ENCODE measurements at regions not wholly inside any gene's neighbourhood (a gene's known extent, or its start where the extent isn't known, plus 50 kb on each side); places are given as distances from the start of the nearest gene placed in this dataset.

- DNase-seq (ENCODE audit: low read depth), result no peak
- H3K27me3 ChIP-seq (ENCODE audit: control insufficient read depth, insufficient read depth, low read length), result no peaks in the 10 kb centered on the region
- no peak overlapping the region for H3K4me3 ChIP-seq (ENCODE audit: low read depth, low read length)
- no peaks in the 10 kb centered on the region for H3K36me3 ChIP-seq (ENCODE audit: control insufficient read depth, insufficient read depth, low read length)
- ChIA-PET POLR2A (no interaction called here), CTCF (no interaction called here)
- TF ChIP-seq CTCF (IDR thresholded peaks at IDR 0.05; ENCODE audit: insufficient read depth, low read depth, low read length), result no peak
These were observed 183.7 kb upstream of the FAM78B start for GRCh38 chr1:166350490-166350889.

GRCh38 chr1:166351676-166352075 is 184.9 kb upstream of the FAM78B start:
- no peak for DNase-seq (ENCODE audit: low read depth)
- CTCF ChIA-PET, result no interaction called here
- Histone ChIP-seq H3K36me3 (ENCODE audit: control insufficient read depth, insufficient read depth, low read length) (no peaks in the 10 kb centered on the region), H3K27me3 (ENCODE audit: control insufficient read depth, insufficient read depth, low read length) (no peaks in the 10 kb centered on the region), H3K4me3 (ENCODE audit: low read depth, low read length) (no peak overlapping the region)
- POLR2A ChIA-PET, result no interaction called here
- TF ChIP-seq CTCF (IDR thresholded peaks at IDR 0.05; ENCODE audit: insufficient read depth, low read depth, low read length), result no peak

GRCh38 chr1:166353213-166353612 is 186.4 kb upstream of the FAM78B start:
- no peak for DNase-seq (ENCODE audit: low read depth)
- no peak for TF ChIP-seq CTCF (IDR thresholded peaks at IDR 0.05; ENCODE audit: insufficient read depth, low read depth, low read length)
- Histone ChIP-seq H3K27me3 (ENCODE audit: control insufficient read depth, insufficient read depth, low read length) (no peaks in the 10 kb centered on the region), H3K36me3 (ENCODE audit: control insufficient read depth, insufficient read depth, low read length) (no peaks in the 10 kb centered on the region), H3K4me3 (ENCODE audit: low read depth, low read length) (no peak overlapping the region)
- CTCF ChIA-PET, result no interaction called here
- POLR2A ChIA-PET, result no interaction called here

- no peak for TF ChIP-seq CTCF (IDR thresholded peaks at IDR 0.05; ENCODE audit: insufficient read depth, low read depth, low read length)
- ChIA-PET POLR2A (no interaction called here), CTCF (no interaction called here)
- DNase-seq (ENCODE audit: low read depth), result no peak
- H3K27me3 ChIP-seq (ENCODE audit: control insufficient read depth, insufficient read depth, low read length), result no peaks in the 10 kb centered on the region
- no peak overlapping the region for H3K4me3 ChIP-seq (ENCODE audit: low read depth, low read length)
- no peaks in the 10 kb centered on the region for H3K36me3 ChIP-seq (ENCODE audit: control insufficient read depth, insufficient read depth, low read length)
These were observed 187.6 kb upstream of the FAM78B start for GRCh38 chr1:166354406-166354805.

GRCh38 chr1:166365081-166365480 is 198.3 kb upstream of the FAM78B start:
- CTCF ChIA-PET, result interaction anchor here (0.7 kb wide), 1 partner anchor 114 kb away, joined by 3 read pairs; no protein-coding TSS in a partner anchor
- no peaks in the 10 kb centered on the region for H3K36me3 ChIP-seq (ENCODE audit: control insufficient read depth, insufficient read depth, low read length)
- POLR2A ChIA-PET, result no interaction called here
- no peak for DNase-seq (ENCODE audit: low read depth)
- TF ChIP-seq CTCF (IDR thresholded peaks at IDR 0.05; ENCODE audit: insufficient read depth, low read depth, low read length), result no peak
- H3K27me3 ChIP-seq (ENCODE audit: control insufficient read depth, insufficient read depth, low read length), result no peaks in the 10 kb centered on the region
- H3K4me3 ChIP-seq (ENCODE audit: low read depth, low read length), result no peak overlapping the region
